Transverse colon (tissue), 4 donors: ENCODE measurements at regions not wholly inside any gene's neighbourhood (a gene's known extent, or its start where the extent isn't known, plus 50 kb on each side); places are given as distances from the start of the nearest gene placed in this dataset.

Source experiments
- EP300 ChIP-seq: sonication (generic); formaldehyde crosslinking; IDR thresholded peaks from one replicate; pipeline ENCODE4 v1.6.1; 2017; ENCODE audit warnings: antibody characterized with exemption, low read depth
- POLR2AphosphoS5 ChIP-seq, 3 donors: sonication (generic); formaldehyde crosslinking; IDR thresholded peaks; one replicate each; pipeline ENCODE4 v1.6.1; 2016; ENCODE audit warnings: antibody characterized with exemption in 3 of 3
- TF ChIP-seq, protein P1 (sequence below), 5 experiments: fragments of 200-600 bp in 3 of 5; fragments of 450-650 bp in 2 of 5; sonication (generic) in 3 of 5; IDR thresholded peaks; 1 replicate in 2 of 5; 2 replicates in 3 of 5; pipeline ENCODE4 v1.5.1; 2016 to 2017; ENCODE audit warnings: antibody characterized with exemption in 5 of 5, inconsistent platforms in 3 of 5, mild to moderate bottlenecking in 2 of 5, moderate library complexity in 1 of 5

- TF ChIP-seq, protein P1, sequence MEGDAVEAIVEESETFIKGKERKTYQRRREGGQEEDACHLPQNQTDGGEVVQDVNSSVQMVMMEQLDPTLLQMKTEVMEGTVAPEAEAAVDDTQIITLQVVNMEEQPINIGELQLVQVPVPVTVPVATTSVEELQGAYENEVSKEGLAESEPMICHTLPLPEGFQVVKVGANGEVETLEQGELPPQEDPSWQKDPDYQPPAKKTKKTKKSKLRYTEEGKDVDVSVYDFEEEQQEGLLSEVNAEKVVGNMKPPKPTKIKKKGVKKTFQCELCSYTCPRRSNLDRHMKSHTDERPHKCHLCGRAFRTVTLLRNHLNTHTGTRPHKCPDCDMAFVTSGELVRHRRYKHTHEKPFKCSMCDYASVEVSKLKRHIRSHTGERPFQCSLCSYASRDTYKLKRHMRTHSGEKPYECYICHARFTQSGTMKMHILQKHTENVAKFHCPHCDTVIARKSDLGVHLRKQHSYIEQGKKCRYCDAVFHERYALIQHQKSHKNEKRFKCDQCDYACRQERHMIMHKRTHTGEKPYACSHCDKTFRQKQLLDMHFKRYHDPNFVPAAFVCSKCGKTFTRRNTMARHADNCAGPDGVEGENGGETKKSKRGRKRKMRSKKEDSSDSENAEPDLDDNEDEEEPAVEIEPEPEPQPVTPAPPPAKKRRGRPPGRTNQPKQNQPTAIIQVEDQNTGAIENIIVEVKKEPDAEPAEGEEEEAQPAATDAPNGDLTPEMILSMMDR (IDR thresholded peaks at IDR 0.05) = no peak
- TF ChIP-seq EP300 (no peak), POLR2AphosphoS5 (IDR thresholded peaks at IDR 0.05) (no peak)
These were observed 240.6 kb upstream of the ADAMTSL1 start for GRCh38 chr9:18233311-18233710.
